ENCODE measurements at regions not wholly inside any gene's neighbourhood (a gene's known extent, or its start where the extent isn't known, plus 50 kb on each side); places are given as distances from the start of the nearest gene placed in this dataset.

- DNase-seq: no peak
Observed at GRCh38 chr14:82067221-82067875, 533.7 kb upstream of the SEL1L start.

DNA sequence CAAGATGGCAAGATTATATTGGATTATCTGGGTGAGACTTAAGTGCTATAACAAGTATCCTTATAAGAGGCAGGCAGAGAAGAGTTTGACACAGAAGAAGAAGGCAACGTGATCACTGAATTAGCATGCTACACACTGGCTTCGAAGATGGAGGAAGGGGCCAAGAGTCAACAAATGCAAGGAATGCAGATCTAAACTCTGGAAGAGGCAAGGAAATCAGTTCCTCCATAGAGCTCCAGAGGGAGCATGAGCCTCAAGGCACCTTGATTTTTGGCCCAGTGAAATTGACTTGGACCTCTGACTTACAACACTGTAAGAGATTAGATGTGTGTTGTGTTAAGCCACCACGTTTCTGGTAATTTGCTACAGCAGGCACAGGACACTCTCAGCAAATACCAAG lies 536.4 kb upstream of the SEL1L start:
- DNase-seq: no peak

- DNase-seq: no peak
Observed at GRCh38 chr14:82070753-82071152, 537.1 kb upstream of the SEL1L start.

- no peak for DNase-seq
Observed at GRCh38 chr14:82073547-82073946, 539.9 kb upstream of the SEL1L start.

DNA sequence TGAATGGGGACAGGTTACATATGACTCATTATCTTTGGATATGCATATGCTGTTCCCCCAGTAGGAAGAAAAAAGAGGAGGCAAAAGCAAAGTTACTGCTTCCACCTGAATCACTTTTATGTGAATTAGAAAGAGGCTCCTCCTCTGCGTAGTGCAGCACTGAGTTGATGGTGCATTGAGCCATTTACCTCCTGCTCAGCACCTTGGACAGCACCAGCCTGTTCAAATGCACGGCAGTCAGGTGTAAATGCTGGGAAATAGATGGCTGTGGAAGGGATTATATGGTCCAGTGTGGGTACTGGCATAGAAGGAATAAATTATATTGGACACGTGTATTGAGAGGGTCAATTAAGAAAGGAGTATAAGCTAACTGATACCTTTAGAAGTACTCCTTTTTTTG lies 541.9 kb upstream of the SEL1L start:
- DNase-seq: peak in 1 of 2 donors; percentile 4

GRCh38 chr14:82079553-82079952 lies 545.9 kb upstream of the SEL1L start:
- no peak for DNase-seq

DNA sequence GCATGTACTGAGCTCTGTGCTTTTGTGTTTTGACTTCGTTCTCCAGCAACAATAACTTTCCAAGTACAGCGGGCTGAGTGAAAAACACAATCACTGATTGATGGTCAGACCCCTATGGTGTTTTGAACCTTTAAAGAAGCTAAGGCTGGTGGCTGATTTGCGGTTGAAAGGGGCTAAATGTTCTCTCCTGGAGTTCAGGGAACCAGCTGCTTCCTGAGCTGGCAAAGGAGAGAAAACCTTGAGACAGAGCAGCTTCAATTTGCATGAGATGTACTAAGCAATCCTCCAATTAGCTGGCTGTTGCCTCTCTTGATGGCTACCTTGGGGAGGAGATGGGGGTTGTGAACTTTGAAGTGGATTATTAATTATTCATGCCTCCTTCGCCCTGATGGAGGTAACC lies 546.7 kb upstream of the SEL1L start:
- no peak for DNase-seq

DNA sequence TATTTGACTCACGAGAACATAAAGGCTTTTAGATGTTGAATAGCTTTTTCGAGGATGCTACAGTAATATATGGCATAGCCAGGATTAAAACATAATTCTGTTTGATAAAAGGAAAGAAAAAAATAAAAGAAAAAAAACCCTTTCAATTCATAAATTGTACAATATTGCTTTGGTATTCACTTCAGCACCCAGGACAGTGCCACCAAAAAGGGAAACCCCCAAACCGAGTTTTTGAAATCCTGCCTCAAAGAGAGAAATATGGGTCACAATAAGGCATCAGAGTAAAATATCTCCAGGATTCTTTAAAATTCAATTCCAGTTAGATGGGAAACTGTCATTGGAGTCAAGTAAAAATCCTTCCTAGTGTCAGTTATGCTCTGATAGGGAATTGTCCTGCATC lies 551.2 kb upstream of the SEL1L start:
- no peak for DNase-seq

DNA sequence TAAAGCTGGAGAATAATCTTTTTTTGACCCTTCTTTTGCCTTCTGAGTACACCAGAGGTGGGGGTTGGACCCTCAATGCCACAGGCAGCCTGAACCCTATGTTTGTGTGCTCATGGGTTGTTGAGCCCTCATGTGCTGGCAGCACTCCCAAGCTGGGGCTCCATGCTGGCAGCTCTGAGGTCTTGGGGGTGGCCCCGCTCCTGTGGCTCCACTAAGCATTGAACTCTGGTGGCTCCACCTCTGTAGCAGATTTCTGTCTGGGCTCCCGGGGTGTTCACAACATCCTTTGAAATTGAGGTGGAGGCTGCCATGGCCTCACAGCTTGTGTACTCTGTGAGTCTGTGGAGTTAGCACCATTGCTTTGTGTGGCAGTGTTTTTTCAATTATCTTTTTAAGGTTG lies 557.4 kb upstream of the SEL1L start:
- no peak for DNase-seq

GRCh38 chr14:82094829-82095345 lies 561.2 kb upstream of the SEL1L start:
- DNase-seq: no peak

GRCh38 chr14:82104013-82104412 lies 570.4 kb upstream of the SEL1L start:
- DNase-seq: no peak

DNA sequence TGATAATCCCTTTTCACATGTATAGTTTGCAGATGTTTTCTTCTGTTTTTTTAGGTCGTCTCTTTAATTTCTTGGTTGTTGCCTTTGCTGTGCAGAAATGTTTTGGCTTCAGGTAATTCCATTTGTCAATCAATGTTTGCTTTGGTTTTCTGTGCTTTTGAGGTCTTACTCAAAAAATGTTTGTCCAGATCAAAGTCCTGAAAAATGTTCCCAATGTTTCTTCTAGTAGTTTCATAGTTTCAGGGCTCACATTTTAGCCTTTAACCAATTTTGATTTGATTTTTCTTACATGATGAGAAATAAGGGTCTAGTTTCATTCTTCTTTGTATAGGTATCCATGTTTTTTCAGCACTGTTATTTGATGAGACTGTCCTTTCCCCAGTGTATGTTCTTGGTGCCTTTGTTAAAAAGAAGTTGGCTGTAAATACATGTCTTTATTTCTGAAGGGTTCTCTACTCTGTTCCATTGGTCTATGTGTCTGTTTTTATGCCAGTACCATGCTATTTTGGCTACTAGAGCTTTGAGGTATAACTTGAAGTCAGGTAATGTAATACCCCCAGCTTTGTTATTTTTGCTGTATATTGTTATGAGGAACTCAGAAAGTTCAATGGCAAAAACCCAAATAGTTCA lies 578.7 kb upstream of the SEL1L start:
- DNase-seq: no peak

DNA sequence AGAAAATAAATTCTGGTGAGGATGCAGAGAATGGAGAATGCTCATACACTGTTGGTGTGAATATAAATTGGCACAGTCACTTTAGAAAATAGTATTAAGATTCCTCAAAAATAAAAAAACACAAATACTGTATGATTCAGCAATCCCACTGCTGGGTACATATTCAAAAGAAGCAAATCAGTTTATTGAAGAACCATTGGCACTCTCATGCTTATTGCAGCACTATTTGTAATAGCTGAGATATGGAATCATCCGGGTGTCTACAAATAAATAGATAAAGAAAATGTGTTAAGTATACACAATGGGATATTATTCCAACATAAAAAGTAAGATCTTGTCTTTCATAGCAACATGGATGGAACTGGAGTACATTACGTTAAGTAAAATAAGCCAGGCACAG lies 579.4 kb upstream of the SEL1L start:
- no peak for DNase-seq

DNA sequence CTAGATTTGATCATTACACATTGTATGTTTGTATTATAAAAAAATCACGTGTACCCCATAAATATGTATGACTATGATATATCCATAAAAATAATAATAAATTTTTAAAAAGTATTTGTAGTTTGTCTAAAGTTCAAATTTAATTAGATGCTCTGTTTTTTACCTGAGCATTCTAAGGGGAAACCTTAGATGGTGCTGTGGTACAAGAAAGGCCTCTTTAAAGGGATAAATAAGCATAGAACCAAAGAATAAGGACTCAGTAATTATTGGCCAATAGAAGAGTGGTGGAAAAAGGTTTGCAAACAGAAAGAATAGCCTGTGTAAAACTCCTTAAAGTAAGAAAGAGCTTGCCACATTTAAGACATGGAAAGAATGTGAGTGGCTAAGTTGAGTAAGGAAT lies 580.1 kb upstream of the SEL1L start:
- DNase-seq: no peak

DNA sequence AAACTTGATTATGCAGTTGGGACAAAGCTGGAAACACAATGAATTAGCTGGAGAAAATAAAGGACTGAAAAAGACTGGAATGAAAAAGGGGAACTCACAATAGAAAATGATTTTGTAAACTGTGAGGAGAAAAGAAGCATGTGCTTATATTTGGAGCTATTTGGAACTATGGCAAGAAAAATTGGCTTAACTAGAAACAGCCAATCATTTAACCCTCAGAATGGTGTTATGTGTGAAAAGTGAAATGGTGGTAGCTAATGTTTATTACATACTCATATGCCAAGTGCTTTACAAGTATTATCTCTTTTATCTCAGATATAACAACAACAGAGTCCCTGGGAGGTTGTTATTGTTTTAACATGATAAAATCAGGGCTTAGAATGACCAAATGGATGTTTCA lies 583.1 kb upstream of the SEL1L start:
- DNase-seq: no peak

- no peak for DNase-seq
Observed at GRCh38 chr14:82122655-82123054, 589.0 kb upstream of the SEL1L start.

DNA sequence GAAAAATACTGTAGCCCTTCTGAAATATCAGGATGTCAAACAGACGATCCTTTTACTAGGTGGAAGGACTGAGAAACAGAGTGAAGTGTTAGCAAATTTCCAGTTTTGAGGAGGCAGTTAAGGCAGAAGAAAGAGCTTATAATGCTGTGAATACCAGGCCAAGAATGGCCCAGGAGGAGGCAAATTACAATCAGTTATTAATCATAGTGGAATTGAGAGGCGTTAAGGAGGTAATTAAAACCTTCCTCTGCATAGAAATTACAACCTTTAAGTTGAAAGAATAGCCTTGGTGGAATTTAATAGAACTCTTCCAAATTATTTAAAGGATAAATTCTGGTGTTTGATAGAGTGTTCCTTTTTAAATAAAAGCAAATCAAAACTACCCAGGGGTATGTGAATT lies 590.9 kb upstream of the SEL1L start:
- no peak for DNase-seq

GRCh38 chr14:82126006-82126405 lies 592.4 kb upstream of the SEL1L start:
- no peak for DNase-seq

DNA sequence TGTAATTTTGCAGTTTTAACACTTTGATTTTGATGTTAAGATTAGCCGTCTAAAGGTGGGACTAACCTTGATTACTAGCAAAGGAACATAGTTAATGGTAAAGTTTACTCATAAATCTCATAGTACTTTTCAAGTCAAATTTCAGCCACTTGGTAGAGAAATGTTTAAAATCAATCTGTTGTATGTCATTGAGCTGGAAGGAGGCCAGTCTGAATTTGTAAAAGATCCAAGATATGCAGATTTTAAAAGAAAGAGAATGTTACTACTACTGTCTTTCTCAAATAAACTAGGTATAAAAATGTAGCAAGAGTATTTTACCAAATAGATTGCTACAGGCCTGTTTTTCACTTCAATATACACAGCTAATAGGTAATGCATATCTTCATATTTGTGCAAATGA lies 600.8 kb upstream of the SEL1L start:
- no peak for DNase-seq

- no peak for DNase-seq
Observed at GRCh38 chr14:82138431-82138830, 604.8 kb upstream of the SEL1L start.

DNA sequence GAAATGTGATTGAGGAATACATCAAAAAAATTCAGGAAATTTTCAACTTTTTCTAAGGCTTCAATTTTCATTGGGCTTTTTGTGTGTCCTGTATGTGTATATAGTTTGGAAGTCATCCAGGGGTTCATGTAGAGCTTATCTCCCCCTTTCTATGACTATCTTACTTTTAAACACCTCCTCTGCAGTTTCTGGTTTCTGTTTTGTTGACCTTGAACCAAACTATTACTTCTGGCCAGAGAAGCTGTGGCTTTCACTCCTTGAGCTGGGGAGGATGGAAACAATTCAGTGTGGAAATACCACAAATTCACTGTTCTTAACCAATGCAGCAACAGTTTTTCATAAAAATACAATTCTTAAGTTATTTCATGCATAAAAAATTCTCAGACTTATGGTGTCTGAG lies 613.2 kb upstream of the SEL1L start:
- no peak for DNase-seq

- no peak for DNase-seq
Observed at GRCh38 chr14:82153689-82154088, 620.0 kb upstream of the SEL1L start.

DNA sequence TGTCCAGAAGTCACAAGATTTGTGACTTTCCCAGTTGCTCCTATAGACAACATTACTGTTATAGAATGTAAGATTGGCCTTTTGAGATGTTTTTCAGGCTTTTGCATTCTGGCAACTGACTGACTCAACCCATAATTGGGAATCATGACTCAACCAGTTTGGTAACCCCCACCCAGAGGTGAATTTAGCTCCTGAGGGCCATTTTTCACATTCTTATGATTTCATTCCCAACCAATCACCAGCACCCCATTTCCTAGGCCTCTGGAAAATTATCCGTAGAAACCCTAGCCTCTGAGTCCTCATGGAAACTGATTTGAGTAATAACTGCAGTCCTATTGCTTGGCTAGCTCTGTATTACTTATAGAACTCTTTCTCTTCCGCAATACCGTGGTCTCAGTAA lies 626.0 kb upstream of the SEL1L start:
- no peak for DNase-seq

GRCh38 chr14:82180139-82180538 lies 646.5 kb upstream of the SEL1L start:
- no peak for DNase-seq

GRCh38 chr14:82182646-82183045 lies 649.0 kb upstream of the SEL1L start:
- DNase-seq: no peak

Data from stimulated activated CD4-positive, alpha-beta T cell treated with anti-CD3 and anti-CD28 coated beads, Interleukin-2, amount 100 ng/mL, for 24 hours (primary cell).